ENCODE measurements at regions not wholly inside any gene's neighbourhood (a gene's known extent, or its start where the extent isn't known, plus 50 kb on each side); places are given as distances from the start of the nearest gene placed in this dataset.

- Histone ChIP-seq H3K4me1 (ENCODE audit: insufficient read depth, low read length) (no peaks in the 10 kb centered on the region), H3K9ac (ENCODE audit: low read depth, low read length) (no peak overlapping the region), H3K9me3 (ENCODE audit: control insufficient read depth, insufficient read depth, low read length) (no peaks in the 10 kb centered on the region), H3K36me3 (ENCODE audit: insufficient read depth, low read length) (no peaks in the 10 kb centered on the region)
Observed at GRCh38 chr13:40243982-40244381, 422.5 kb downstream of the FOXO1 start.

GRCh38 chr13:40245567-40245966, 420.9 kb downstream of the FOXO1 start:
- Histone ChIP-seq H3K9me3 (ENCODE audit: control insufficient read depth, insufficient read depth, low read length) (no peaks in the 10 kb centered on the region), H3K4me1 (ENCODE audit: insufficient read depth, low read length) (no peaks in the 10 kb centered on the region), H3K36me3 (ENCODE audit: insufficient read depth, low read length) (no peaks in the 10 kb centered on the region), H3K9ac (ENCODE audit: low read depth, low read length) (no peak overlapping the region)

- Histone ChIP-seq H3K36me3 (ENCODE audit: insufficient read depth, low read length) (no peaks in the 10 kb centered on the region), H3K9ac (ENCODE audit: low read depth, low read length) (no peak overlapping the region), H3K9me3 (ENCODE audit: control insufficient read depth, insufficient read depth, low read length) (no peaks in the 10 kb centered on the region), H3K4me1 (ENCODE audit: insufficient read depth, low read length) (no peaks in the 10 kb centered on the region)
Observed at GRCh38 chr13:40247845-40248244, 418.6 kb downstream of the FOXO1 start.

GRCh38 chr13:40251343-40252032, 415.0 kb downstream of the FOXO1 start:
- Histone ChIP-seq H3K4me1 (ENCODE audit: insufficient read depth, low read length) (0 out of 2 replicates have a peak, but pooled peaks cover 4% of the 10 kb centered on the region), H3K9me3 (ENCODE audit: control insufficient read depth, insufficient read depth, low read length) (no peaks in the 10 kb centered on the region)

GRCh38 chr13:40252241-40252640, 414.2 kb downstream of the FOXO1 start:
- H3K9ac ChIP-seq (ENCODE audit: low read depth, low read length): no peak overlapping the region
- no peaks in the 10 kb centered on the region for H3K9me3 ChIP-seq (ENCODE audit: control insufficient read depth, insufficient read depth, low read length)
- H3K36me3 ChIP-seq (ENCODE audit: insufficient read depth, low read length): no peaks in the 10 kb centered on the region
- 0 out of 2 replicates have a peak, but pooled peaks cover 4% of the 10 kb centered on the region for H3K4me1 ChIP-seq (ENCODE audit: insufficient read depth, low read length)

More at GRCh38 chr13:40251343-40252032, 415.0 kb downstream of the FOXO1 start:
- no peak overlapping the region for H3K9ac ChIP-seq (ENCODE audit: low read depth, low read length)
- no peaks in the 10 kb centered on the region for H3K36me3 ChIP-seq (ENCODE audit: insufficient read depth, low read length)

GRCh38 chr13:40252676-40253075, 413.8 kb downstream of the FOXO1 start:
- H3K4me1 ChIP-seq (ENCODE audit: insufficient read depth, low read length): 0 out of 2 replicates have a peak, but pooled peaks cover 4% of the 10 kb centered on the region
- H3K9me3 ChIP-seq (ENCODE audit: control insufficient read depth, insufficient read depth, low read length): no peaks in the 10 kb centered on the region
- H3K9ac ChIP-seq (ENCODE audit: low read depth, low read length): no peak overlapping the region
- no peaks in the 10 kb centered on the region for H3K36me3 ChIP-seq (ENCODE audit: insufficient read depth, low read length)

- 0 out of 2 replicates have a peak, but pooled peaks cover 4% of the 10 kb centered on the region for H3K4me1 ChIP-seq (ENCODE audit: insufficient read depth, low read length)
- no peaks in the 10 kb centered on the region for H3K36me3 ChIP-seq (ENCODE audit: insufficient read depth, low read length)
- H3K9me3 ChIP-seq (ENCODE audit: control insufficient read depth, insufficient read depth, low read length): no peaks in the 10 kb centered on the region
- H3K9ac ChIP-seq (ENCODE audit: low read depth, low read length): no peak overlapping the region
Observed at GRCh38 chr13:40254394-40254793, 412.0 kb downstream of the FOXO1 start.

GRCh38 chr13:40255551-40255950, 410.9 kb downstream of the FOXO1 start:
- Histone ChIP-seq H3K9me3 (ENCODE audit: control insufficient read depth, insufficient read depth, low read length) (no peaks in the 10 kb centered on the region), H3K36me3 (ENCODE audit: insufficient read depth, low read length) (no peaks in the 10 kb centered on the region), H3K9ac (ENCODE audit: low read depth, low read length) (no peak overlapping the region), H3K4me1 (ENCODE audit: insufficient read depth, low read length) (0 out of 2 replicates have a peak, but pooled peaks cover 4% of the 10 kb centered on the region)

- Histone ChIP-seq H3K9me3 (ENCODE audit: control insufficient read depth, insufficient read depth, low read length) (no peaks in the 10 kb centered on the region), H3K36me3 (ENCODE audit: insufficient read depth, low read length) (no peaks in the 10 kb centered on the region), H3K4me1 (ENCODE audit: insufficient read depth, low read length) (no peaks in the 10 kb centered on the region), H3K9ac (ENCODE audit: low read depth, low read length) (no peak overlapping the region)
Observed at GRCh38 chr13:40259899-40260298, 406.5 kb downstream of the FOXO1 start.

GRCh38 chr13:40261336-40261735, 405.1 kb downstream of the FOXO1 start:
- Histone ChIP-seq H3K9ac (ENCODE audit: low read depth, low read length) (no peak overlapping the region), H3K9me3 (ENCODE audit: control insufficient read depth, insufficient read depth, low read length) (no peaks in the 10 kb centered on the region), H3K36me3 (ENCODE audit: insufficient read depth, low read length) (no peaks in the 10 kb centered on the region), H3K4me1 (ENCODE audit: insufficient read depth, low read length) (no peaks in the 10 kb centered on the region)

- H3K9me3 ChIP-seq (ENCODE audit: control insufficient read depth, insufficient read depth, low read length): no peaks in the 10 kb centered on the region
- no peaks in the 10 kb centered on the region for H3K4me1 ChIP-seq (ENCODE audit: insufficient read depth, low read length)
- H3K36me3 ChIP-seq (ENCODE audit: insufficient read depth, low read length): no peaks in the 10 kb centered on the region
- H3K9ac ChIP-seq (ENCODE audit: low read depth, low read length): no peak overlapping the region
Observed at GRCh38 chr13:40261947-40262346, 404.5 kb downstream of the FOXO1 start.

GRCh38 chr13:40269086-40269485, 397.4 kb downstream of the FOXO1 start:
- peaks cover 8% of the 10 kb centered on the region for H3K4me1 ChIP-seq (ENCODE audit: insufficient read depth, low read length)
- no peaks in the 10 kb centered on the region for H3K9me3 ChIP-seq (ENCODE audit: control insufficient read depth, insufficient read depth, low read length)
- H3K36me3 ChIP-seq (ENCODE audit: insufficient read depth, low read length): no peaks in the 10 kb centered on the region
- no peak overlapping the region for H3K9ac ChIP-seq (ENCODE audit: low read depth, low read length)

GRCh38 chr13:40270726-40271125, 395.7 kb downstream of the FOXO1 start:
- no peak overlapping the region for H3K9ac ChIP-seq (ENCODE audit: low read depth, low read length)
- H3K4me1 ChIP-seq (ENCODE audit: insufficient read depth, low read length): peaks cover 8% of the 10 kb centered on the region
- H3K36me3 ChIP-seq (ENCODE audit: insufficient read depth, low read length): no peaks in the 10 kb centered on the region
- no peaks in the 10 kb centered on the region for H3K9me3 ChIP-seq (ENCODE audit: control insufficient read depth, insufficient read depth, low read length)

- no peaks in the 10 kb centered on the region for H3K9me3 ChIP-seq (ENCODE audit: control insufficient read depth, insufficient read depth, low read length)
Observed at GRCh38 chr13:40271271-40271885, 395.1 kb downstream of the FOXO1 start.

More at GRCh38 chr13:40271271-40271885, 395.1 kb downstream of the FOXO1 start:
- Histone ChIP-seq H3K9ac (ENCODE audit: low read depth, low read length) (no peak overlapping the region), H3K4me1 (ENCODE audit: insufficient read depth, low read length) (peaks cover 8% of the 10 kb centered on the region), H3K36me3 (ENCODE audit: insufficient read depth, low read length) (no peaks in the 10 kb centered on the region)

All from ES-I3 (cell line).